ENCODE measurements at regions not wholly inside any gene's neighbourhood (a gene's known extent, or its start where the extent isn't known, plus 50 kb on each side); places are given as distances from the start of the nearest gene placed in this dataset.

DNA sequence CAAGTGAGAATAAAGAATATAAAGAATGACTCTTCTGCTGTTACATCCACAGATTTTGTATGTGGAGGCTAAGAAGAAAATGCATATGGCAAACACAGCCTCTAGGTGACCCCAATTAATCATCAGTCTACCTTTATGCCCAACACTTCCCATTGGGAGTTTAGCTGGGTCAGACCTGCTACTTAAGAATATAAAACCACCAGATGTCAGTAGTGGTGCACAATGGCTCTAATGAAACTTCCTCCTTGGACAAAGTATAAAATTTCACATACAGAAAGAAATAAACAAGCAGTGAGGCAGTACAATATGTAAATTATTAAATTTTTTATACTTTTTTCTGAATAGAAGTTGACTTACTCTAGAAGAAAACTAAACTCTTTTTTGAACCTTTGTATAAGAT, 539.9 kb downstream of the BRINP1 start:
- DNase-seq = peak; percentile 18

DNA sequence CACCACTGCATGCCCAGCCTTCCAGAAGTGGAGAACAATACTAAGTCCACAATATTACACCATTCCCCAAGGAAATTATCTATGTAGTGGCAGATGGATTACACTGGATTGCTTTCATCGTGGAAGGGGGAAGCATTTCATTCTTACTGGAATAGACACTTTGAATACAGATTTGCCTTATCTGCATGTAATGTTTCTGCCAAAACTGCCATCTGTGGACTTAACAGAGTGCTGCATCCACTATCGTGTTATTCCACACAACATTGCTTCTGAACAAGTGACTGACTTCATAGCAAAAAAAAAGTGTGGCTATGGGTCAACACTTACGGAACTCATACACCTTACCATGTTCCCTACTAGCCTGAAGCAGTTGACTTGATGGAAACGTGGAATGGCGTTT, 536.9 kb downstream of the BRINP1 start:
- no peak for DNase-seq

DNA sequence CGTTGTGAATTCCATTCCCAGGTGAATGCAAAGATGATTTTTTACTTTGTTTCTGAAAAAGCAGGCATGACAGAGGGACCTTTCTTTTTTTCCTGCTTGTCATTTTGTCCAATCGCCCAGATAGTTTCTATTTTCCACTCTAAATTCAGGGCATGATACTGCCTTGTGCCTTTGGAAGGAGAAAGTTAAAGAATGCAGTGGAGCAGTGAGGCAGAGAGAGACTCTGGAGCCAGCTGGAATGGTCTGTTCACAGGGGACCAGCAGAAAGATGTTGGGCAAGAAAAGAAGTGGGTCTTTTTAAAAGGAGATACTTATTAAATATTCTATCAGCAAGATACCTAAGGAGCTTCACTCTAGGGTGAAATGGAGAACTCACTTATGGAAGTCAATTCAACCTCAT, 532.3 kb downstream of the BRINP1 start:
- DNase-seq = no peak

DNA sequence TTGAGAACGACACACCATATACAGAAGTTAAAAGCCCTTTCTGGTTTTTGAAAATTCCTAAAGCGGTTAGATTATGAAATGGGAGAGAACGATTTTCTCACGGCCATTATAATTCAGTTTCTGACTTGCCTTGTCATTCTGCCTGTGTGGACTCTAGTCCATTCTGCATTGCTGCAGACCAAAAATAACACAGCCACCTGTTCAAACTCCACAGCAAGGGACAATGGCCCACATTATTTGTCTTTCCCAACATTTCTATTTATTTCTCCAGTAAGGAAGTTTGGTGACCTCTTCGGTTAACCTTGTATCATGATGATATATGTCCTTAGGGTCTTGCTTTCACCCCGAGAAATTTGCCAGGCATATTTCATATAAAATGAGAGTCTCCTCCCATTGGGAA, 497.7 kb downstream of the BRINP1 start:
- DNase-seq = no peak

DNA sequence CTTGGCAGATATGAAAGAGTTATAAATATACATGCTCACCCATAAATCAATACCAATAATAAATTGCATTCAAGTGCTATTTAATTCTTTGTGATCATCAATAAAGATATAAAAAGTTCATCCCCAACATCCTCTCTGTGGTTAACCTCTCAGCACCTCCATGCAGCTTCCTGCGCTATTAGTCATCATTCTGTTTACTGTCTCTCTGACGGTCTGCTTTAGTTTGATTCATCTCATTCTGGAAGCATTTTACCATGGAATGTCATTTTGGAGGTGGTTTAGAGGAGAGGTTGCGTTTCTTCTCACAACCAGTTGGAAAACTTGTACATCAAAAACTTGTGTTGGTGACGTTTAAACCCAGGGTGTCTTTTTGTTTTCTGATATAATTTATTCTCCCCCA, 486.6 kb downstream of the BRINP1 start:
- peak; percentile 78 for DNase-seq

DNA sequence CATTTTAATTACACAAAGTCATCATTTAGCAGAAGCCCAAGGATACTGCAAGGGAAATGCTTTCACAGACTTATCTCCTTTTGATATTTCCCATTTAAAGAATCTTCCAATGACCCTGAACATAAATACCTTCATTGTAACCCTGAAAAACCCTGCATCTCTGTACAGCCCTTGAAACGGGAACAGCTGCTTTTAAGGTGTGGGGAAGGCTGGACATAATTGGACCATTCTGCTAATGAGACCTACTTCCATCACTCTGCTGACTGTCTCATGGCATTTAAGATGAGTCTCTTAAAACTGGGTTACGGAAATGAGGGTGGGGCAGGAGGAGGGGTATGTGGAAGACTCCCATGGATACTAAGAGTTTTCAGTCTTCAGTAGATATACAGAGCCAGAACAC, 485.8 kb downstream of the BRINP1 start:
- DNase-seq = no peak

DNA sequence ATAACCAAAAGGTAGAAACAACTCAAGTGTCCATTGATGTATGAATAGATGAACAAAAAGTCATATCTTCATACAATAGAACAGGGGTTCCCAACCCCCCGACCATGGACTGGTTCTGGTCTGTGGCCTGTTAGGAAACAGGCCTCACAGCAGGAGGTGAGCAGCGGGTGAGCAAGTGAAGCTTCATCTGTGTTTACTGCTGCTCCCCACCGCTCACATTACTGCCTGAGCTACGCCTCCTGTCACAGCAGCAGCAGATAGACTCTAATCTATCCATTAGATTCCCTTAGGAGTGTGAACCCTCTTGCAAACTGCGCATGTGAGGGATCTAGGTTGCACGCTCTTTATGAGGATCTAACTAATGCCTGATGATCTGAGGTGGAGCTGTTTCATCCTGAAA, 478.0 kb downstream of the BRINP1 start:
- DNase-seq = no peak

DNA sequence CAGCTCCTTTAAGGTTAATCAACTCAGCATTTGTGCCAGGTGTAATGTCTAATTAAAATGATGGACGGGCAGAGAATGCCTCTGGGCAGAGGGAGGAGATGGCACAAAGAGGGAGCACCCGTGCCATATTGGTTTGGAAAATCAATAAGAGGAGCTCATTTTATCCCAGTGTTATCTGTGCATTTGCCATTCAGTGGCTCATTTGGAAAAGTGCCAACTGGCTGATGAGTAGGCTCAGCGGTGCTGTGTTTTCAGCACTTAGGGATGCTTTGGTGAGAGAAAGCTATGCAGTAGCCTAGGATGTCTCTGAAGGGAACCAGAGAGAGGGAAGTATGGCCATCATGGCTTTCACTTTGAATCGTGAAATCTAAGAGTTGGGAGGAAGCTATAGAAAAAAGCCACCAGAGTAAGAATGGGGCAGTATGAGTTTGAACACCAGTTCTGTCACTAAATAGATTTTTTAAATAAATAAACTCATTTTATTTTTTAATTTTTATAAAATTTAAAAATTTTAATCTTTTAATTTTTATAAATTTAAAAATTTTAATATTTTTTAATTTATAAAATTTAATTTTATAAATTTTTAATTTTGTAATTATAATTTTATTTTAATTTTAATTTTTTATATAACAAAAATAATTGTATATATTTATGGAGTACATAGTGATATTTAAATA, 472.8 kb downstream of the BRINP1 start:
- peak; percentile 1 for DNase-seq

DNA sequence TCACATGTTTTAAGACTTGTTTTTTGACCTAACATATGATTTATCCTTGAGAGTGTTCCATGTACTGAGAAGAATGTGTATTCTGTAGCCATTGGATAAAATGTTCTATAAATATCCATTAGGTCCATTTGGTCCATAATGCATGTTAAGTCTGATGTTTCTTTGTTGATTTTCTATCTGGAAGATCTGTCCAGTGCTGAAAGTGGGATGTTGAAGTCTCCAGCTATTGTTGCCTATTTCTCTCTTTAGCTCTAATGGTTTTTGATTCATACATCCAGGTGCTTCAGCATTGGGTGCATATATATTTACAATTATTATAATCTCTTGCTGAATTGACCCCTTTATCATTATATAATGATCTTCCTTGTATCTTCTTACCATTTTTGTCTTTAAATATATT, 451.1 kb downstream of the BRINP1 start:
- DNase-seq = no peak

DNA sequence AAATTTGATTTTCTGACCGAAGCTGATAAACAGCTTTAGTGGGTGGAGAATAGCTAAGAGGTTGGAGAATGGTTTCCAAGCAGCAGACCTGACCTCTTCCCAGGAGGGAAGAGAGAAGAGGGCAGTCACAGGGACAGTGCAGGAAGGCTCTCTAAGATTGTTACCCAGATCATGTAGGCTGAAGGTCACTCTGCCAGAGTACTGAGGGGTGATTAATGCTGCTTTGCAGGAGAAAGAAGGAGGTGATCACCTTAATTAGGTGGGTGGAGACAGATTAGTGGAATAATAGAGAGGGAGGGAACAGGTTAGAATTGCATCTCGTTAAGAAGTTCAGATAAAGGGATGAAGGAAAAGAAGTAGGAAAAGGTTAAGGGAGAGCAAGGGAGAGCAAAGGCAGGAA, 440.5 kb downstream of the BRINP1 start:
- no peak for DNase-seq

DNA sequence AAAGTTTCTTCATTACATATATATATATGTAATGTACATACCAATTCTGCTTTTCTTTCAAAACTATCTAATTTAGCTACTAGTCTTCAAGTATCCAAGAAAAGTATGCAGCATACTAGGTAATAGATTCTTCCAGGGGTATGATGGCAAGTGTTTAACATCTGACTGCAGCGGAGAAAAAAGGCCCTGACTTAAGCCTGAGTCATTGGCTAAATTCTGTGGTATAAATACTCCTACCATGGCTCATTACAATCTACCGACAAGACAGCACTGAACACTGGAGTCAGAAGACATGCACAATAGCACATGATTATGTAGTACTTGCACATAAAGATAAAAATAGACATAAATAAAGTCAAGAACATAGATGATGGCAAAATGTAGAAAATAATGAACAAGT, 439.9 kb downstream of the BRINP1 start:
- DNase-seq = peak; percentile 77

DNA sequence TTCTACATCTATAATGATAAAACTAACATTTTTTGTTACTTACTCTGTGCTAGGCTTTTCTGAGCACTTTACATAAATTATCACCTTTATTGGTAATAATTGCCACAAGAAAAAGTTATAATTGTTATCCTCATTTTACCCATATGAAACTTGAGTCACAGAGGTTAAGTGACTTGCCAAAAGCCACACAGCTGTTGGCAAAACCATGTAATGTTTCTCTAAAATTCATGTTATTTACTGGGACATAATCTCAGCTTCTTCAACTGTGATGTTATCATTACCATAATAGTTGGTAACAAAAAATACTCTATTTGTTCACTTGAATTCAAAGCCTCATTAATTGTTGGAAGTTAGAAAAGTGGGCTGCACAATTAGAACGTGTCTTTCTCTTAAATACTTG, 437.3 kb downstream of the BRINP1 start:
- no peak for DNase-seq

DNA sequence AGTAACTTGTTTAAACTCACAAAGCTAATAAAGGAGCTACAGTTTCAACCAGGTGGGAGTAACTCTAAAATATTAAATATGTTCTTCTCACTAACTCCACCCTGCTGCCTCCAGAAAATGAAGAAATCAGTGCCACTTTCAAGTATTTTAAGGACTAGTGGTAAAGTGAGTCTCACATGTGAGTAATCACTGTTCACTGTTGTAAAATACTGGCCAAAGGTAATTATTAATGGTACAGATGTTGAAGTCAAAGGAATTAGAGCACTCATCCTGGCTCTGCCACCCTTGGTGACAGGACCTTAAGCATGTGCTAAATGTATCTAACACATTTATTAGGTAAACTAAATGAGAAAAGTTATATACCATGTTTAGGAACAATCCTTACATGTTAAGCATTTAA, 430.7 kb downstream of the BRINP1 start:
- DNase-seq = no peak

DNA sequence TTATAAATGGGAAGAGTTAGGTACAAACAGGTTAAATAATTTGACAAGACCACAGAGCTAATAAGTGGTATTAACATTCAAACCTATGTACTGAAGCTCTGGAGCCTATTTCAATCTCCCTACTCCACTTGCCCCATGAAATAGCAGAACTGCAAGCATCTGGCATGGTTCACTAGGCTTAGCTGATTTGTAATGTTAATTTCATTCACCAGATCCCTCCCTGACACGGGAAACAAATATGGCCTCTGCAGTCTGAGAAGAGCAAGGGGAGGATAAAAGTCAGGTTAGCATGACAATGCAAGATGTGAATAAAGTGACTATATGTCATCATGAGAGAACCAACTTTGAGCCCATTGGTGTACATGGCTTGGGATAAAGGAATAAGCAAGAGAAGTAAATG, 428.8 kb downstream of the BRINP1 start:
- no peak for DNase-seq

DNA sequence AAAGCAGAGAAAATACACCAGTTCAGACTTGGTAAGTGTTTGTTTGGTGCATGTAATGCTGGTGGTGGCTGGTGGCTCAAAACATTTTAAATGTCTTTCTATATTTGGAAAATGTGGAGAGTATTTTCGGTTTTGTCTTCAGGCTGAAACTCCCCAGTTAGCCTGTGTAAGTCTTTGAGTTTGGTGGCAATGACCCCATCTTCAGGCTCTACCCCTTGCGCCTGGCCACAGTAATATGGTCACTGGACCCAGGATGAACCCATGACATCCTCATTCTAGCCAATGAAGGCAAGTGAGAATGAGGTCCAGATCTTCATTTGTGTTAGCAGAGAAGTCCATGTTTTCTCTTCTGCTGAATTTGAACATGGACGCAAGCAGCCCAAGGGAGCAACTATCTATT, 422.6 kb downstream of the BRINP1 start:
- no peak for DNase-seq

DNA sequence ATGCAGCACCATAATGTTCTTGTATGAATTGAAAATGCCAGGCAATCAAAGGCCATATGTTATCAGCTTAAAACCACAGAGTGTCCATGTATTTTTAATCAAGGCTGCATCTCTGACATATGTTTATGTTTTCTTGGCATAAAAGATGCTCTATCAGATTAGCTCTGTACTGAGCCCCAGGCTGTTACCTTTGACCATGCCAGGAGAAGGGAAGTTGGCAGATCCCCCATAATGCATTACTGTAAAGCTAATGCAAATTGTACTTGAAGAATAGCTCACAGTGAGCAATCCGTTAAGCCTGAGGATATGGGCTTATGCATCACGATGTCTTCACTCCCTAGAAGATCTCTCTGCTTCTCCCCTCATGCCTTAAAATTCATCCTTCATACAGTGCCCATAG, 414.4 kb downstream of the BRINP1 start:
- DNase-seq = no peak

DNA sequence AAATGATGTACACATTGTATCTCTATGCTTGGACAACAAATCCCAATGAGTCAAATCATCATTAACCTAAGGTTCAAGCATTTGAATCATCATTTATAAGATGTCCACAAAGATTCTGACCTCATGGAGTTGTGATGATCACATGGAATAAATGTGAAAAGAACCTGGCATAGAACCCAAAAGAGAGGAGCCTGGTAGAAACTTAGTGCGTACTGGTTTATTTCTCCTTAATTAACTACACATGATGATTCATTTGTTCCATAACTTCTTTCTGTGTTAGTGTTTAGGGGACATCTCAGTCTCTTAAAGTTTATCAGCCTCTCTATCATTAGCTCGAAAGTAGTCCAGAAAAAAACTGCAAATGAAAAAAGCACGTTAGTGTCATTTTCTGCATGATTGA, 411.6 kb downstream of the BRINP1 start:
- DNase-seq = peak; percentile 5

DNA sequence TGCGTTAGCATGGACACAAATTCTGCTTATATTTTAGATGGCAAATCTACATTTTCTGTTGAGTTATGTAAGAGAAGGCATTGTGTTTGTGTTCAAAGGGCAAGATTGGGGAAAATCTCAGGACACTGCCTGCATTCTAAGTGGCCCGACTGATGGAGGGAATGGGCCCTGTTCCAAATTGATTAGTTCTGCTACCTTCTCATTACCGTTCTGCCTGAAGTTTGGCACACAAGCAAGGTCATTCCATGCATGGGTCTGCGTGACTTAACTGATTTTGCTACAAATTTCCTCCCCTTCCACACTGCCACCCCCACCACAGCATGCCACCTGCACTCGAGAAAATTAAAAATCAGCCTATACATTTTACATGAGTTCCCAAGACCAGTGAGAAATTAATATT, 409.9 kb downstream of the BRINP1 start:
- DNase-seq = no peak

DNA sequence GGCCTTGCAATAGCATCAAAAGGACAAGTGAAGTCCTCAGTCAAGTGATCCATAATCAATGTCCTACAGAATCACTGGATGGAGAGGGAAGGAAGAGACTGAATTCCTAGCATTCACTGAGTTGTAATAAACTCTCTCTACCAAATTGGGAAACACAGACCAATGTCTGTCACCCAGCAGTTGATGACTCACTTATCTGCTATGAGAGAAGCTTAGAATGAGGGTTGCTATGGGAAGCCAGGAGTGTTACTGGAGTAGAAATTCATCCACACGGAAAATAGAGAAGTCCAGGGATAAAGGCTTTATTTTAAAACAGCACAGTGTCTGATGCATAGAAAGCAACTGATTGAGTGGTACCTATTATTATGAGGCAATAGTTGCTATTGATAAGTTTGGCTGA, 407.4 kb downstream of the BRINP1 start:
- peak; percentile 86 for DNase-seq

DNA sequence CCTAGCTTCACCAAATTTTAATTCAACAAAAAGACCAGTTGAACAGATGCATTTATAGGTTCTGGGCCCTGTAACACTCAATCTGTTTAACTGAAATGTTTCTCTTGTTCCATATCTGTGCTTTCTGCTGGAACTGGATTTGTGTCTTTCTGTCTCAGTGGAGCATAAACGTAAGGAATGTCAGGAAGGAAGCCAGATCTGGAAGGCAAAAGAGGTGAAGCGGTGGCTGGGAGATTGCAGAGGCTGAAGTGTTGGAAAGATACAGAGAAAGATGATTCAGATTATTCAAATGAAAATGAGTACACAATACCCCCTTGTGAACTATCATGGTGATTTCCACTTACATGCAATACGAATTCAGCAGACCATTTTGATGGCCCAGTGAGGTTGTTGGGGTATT, 406.8 kb downstream of the BRINP1 start:
- peak; percentile 22 for DNase-seq

DNA sequence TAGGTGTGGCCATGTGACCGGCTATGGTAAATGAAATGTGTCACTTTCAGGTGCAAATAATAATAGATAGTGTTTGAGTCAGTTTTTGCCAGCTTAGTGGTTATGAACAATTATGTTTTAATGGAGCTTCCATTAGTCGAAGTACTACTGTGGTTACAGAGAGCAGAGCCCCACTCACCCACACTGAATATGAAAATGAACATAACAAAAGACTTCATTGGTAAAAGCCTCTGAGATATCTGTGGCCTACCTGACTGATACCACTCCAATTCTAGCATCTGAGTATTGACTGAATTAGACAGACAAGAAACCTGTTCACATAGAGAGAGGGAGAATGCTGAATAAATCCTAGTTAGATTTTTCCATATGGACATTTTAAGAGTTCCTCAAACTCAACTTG, 405.6 kb downstream of the BRINP1 start:
- DNase-seq = no peak

DNA sequence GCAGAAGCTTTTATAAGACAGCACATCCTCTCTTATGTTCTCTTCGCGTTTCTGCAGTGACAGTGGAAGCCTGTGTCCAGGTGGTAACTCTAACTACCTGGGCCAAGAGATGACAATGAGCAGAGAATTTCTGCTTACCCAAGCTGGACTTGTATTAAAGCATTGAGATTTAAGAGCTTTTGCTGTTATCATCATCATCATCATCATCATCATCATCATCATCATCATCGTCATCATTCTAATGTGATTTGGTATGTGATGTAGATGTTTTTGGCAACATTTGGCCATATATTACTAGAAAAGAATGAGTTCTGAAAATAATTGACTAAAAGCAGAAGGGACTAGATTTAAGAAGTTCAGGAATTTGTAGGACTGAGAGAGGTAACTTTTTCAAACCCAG, 401.3 kb downstream of the BRINP1 start:
- no peak for DNase-seq

DNA sequence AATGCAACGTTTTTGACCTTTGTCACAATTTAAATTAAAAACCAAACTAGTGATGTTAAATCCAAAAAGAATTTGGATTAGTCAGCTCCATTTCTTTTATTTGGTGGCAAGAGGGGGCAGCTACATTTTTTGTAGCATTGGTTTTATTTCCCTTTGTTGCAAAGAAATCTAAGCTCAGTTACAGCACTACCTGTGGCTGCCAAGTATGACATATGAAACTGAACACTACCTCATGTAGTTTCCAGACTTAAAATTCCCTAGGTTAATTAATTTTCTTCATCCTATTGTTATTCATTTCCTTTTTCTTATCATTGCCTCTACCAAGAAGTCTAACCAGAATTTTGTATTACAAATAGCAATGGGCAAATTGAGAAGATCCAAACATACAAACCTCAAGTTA, 393.5 kb downstream of the BRINP1 start:
- DNase-seq = peak; percentile 9

DNA sequence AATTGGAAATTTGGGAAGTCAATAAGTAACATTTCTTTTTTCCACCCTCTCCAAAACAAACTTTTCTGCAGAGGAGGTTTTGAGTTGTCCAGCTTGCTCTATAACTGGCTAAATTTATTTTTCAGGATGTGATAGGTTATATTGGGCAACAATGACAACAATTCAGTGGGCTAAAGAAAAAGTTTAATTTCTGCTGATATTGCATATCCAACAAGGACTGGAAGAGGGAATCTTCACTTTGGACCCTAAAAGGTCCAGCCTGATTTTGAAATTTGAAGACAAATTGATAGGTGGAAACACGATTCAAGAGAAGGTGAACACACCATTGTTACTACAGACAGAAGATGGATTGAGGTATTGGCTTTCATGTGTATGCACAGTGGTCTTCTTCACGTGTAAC, 393.1 kb downstream of the BRINP1 start:
- DNase-seq = no peak

DNA sequence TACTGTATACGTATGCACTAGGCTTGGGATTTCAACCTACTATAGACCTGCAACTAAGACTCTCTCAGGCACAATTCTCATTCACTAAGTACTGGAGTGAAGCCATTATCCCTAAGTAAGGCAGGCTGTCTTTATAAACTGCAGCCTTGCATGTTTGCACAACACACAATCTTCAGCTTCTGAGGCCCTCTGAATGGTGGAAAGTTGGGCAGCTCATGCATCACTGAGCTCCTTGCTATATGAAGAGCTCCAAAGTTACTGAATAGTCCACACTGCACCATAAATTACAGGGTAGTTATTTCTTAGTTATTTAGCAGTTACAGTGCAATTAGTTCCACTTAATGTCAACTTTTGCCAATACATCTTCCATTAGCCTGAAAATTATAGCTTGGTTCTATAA, 384.6 kb downstream of the BRINP1 start:
- no peak for DNase-seq

DNA sequence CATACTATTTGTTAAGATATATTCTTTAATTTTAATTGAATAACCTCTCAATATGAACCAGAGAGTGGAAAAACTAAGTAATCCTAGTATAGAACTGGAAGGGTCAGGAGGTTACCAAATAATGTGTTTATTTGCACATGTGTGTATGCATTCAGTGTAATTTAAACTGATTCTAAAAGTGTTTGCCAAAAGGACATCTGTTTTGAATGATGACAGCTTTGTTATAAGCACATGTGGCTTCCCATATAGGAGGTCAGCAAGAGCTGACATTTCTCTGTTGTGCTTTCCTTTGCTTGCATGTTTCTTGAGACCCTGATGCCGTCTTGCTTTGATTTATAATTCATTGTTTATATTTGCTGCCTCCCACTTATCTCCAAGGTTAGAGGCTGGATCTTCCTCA, 383.4 kb downstream of the BRINP1 start:
- no peak for DNase-seq
